Fibroblast of mammary gland (primary cell): ENCODE measurements at regions not wholly inside any gene's neighbourhood (a gene's known extent, or its start where the extent isn't known, plus 50 kb on each side); places are given as distances from the start of the nearest gene placed in this dataset.
A peak's percentile ranks its signal among the peaks of the same experiment; 100 is the strongest.

Experiments used
- DNase-seq: peaks from one replicate; pipeline ENCODE4 v3.0.0-alpha.2; 2010; ENCODE audit warnings: low read depth
- H3K4me3 ChIP-seq: 2 replicates; pipeline ENCODE4 v1.5.1; 2011; ENCODE audit warnings: low read depth, mild to moderate bottlenecking, low read length, moderate library complexity; ENCODE audit not compliant: control insufficient read depth
- TF ChIP-seq, protein P1 (sequence below): conservative IDR thresholded peaks from 2 replicates; pipeline ENCODE4 v1.5.1; 2011; ENCODE audit warnings: low read depth, low read length, inconsistent platforms; ENCODE audit not compliant: control insufficient read depth, insufficient read depth

DNA sequence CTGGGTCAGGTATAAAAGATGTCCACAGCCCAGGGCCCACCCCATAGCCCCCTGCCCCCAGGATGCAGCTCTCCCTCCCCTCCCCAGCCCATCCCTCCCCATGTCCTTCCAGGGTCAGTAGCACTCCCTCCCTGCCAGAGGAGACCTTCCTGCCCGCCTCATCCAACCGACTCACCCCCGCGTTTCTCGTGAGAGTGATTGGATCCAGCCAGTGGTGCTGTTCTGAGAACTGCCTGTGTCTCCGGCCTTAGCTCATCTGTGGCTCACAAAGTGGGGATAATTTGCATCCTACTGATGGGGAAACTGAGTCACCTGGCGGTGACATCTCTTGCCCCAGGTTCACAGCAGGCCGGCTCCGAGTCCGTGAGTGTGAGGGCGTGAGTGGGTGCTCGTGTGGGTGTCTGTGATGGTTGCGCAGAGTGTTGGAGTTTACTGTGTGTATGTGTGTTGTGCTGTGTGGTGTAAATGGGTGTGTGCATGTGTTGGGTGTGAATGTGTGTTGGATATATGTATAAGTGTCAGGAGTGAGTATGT is 90.7 kb upstream of the GSE1 start:
- no peak overlapping the region for H3K4me3 ChIP-seq
- DNase-seq, result peak; percentile 31
- TF ChIP-seq, protein P1, sequence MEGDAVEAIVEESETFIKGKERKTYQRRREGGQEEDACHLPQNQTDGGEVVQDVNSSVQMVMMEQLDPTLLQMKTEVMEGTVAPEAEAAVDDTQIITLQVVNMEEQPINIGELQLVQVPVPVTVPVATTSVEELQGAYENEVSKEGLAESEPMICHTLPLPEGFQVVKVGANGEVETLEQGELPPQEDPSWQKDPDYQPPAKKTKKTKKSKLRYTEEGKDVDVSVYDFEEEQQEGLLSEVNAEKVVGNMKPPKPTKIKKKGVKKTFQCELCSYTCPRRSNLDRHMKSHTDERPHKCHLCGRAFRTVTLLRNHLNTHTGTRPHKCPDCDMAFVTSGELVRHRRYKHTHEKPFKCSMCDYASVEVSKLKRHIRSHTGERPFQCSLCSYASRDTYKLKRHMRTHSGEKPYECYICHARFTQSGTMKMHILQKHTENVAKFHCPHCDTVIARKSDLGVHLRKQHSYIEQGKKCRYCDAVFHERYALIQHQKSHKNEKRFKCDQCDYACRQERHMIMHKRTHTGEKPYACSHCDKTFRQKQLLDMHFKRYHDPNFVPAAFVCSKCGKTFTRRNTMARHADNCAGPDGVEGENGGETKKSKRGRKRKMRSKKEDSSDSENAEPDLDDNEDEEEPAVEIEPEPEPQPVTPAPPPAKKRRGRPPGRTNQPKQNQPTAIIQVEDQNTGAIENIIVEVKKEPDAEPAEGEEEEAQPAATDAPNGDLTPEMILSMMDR, result no peak

DNA sequence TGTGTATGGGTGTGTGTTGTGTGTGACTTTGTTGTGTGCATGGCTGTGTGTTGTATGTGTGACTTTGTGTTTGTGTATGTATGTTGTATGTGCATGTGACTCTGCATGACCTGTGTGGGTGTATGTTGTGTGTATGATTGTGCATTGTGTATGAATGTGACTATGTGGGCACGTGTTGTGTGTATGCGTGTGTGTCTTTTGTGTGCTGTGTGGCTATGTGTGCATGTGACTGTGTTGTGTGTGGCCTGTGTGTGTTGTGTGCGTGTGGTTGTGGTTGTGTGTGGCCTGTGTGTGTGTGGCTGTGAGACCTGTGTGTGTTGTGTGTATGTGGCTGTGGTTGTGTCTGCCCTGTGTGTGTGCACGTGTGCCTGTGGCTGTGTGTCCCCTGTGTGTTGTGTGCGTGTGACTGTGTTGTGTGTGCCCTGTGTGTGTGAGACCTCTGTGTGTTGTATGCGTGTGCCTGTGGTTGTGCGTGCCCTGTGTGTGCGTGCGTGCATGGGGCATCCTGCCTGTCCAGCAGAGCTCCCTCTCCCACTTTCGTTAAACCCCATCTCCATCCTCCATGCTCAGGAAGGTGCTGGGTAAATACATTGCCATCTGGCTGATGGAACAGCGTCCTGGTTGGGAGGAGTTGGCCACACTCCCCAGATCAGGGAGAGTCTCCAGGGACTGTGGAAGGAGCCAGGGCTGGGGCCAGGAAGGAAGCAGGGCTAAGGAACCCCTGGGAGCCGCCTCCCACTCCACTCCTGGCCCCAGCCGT is 90.1 kb upstream of the GSE1 start:
- TF ChIP-seq, protein P1, result no peak
- no peak overlapping the region for H3K4me3 ChIP-seq
- DNase-seq, result peak; percentile 42

DNA sequence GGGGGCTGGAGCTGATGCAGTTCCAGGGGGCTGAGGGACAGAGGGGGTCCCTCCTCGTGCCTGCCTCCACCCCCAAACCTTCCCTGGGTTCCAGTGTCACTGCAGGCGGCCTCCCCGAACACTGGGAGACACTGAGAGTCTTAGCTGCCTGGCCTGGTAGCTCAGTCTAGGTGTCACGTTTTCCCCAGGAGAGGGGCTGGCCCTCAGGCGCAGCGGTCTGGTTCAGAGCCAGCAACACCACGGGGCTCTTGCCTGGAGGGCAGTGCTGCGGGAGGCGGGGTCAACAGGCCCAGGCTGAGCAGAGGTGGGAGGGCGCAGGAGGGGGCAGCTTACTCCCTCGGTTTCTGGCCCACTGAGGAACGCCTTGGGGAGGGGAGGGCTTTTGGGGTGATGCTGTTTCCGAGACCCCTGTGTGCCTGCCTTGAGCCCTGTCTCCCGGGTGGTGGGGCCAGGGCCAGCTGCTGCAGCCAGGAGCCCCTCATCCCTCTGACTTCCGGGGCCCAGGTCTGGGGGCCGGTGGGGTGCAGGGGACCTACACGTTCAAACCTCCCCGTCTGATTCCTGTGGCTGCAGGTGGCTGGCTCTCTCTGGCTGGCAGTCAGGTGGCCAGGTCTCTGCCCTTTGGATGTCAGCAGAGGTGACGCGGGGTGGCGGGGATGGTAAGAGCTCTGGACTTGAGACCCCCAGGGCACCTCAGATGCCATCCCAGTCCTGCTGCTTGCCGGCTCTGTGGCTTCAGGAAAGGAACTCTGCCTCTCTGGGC is 89.3 kb upstream of the GSE1 start:
- H3K4me3 ChIP-seq, result no peak overlapping the region
- DNase-seq, result peak; percentile 18
- TF ChIP-seq, protein P1, result no peak

DNA sequence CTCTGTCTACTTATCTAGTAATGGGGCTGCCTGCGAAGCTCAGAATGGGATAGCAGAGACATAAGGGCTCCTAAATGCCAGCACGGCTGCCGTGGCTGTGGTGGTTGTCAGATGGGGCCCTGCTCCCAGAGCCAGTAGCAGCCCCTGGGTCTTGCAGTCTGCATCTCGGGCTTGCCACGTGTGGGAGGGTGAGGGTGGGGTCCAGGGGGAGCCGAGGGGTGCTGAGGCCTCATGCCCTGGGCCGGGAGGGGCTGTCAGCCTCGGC is 88.8 kb upstream of the GSE1 start:
- DNase-seq, result no peak
- TF ChIP-seq, protein P1, result no peak
- no peak overlapping the region for H3K4me3 ChIP-seq

DNA sequence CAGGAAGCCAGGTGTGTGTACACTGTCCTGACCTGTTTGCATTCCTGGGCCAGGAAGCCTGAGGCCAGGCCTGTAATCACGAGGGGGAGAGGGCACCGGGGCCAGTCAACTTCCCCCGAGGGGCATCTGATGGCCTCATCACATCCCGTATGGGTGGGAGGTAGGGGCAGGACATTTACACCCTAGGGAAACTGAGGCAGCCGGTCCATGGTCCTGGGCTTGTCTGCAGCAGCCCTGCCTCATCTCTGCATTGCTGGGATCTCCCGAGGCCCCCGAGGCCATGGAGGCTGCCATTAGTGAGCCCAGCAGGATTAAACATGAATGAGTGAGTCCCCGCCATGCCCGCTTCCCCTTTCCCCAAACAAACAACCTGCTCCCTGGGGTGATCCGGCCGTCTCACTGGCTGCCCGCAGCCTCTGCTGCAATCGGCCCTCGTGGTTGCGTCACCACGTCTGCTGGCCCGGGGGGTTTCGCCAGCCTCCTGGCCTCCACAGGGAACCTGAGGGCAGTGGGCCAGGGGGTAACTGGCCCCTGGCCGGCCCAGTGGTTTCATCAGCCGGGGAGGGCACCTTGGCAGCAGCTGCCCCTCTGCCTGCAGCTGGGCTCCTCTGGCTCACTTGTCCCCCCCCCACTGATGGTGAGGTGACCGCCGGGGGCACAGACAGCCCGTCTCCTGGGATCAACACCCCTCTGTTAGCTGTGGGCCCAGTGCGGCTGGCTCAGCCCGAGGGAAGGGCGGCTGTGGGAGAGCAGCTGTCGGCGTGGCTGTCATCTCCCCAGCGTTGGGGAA is 88.3 kb upstream of the GSE1 start:
- no peak overlapping the region for H3K4me3 ChIP-seq
- DNase-seq, result peak; percentile 10
- TF ChIP-seq, protein P1, result no peak

DNA sequence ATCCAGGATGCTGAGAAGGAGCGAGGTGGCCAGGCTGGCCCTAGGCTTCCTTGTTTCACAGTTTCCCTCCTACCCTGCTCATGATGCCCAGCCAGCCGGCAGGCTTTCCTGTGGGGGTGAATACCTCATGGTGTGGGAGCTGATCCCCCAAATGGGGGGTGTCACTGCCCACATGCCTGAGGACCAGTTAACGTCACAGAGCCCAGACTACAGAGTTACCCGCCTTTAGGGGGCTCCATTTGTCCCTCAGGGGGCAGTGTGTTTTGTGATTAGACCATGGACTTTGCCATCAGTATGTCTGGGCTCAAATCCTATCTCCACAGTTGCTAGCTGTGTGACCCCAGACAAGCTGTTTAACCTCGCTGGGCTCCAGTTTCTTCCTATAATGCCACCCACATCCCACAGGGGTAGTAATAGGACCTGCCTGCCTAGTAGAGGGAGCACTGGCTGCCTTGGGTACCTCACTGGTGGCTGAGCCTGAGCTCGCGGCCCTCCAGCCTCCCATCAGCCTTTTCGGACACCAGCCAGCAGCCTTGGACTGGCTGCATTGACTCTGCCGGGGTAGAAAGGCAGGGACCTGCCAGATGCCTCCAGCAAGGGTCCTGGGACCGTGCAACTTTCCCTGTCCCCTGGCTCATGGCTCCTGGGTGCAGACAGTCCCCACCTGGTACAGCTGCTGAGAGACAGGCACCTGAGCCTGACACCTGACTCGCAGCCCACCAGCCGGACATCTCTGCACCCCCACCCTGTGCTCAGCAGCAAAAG is 87.5 kb upstream of the GSE1 start:
- DNase-seq, result no peak
- TF ChIP-seq, protein P1, result no peak
- H3K4me3 ChIP-seq, result no peak overlapping the region
